Astrocyte of the spinal cord (primary cell): ENCODE measurements at regions not wholly inside any gene's neighbourhood (a gene's known extent, or its start where the extent isn't known, plus 50 kb on each side); places are given as distances from the start of the nearest gene placed in this dataset.

Source experiments
- DNase-seq: peaks from one replicate; pipeline ENCODE4 v3.0.0; 2011; ENCODE audit warnings: low read depth, low spot score
- H3K4me3 ChIP-seq: 2 replicates; pipeline ENCODE4 v1.5.1; 2011; ENCODE audit warnings: low read depth, mild to moderate bottlenecking, low read length, moderate library complexity
- in situ Hi-C: cut with HindIII; loops from 2 replicates; pipeline ENCODE4 v1.10.0; 2017; ENCODE audit warnings: low sequenced_read_pairs
- TF ChIP-seq, protein P1 (sequence below): IDR thresholded peaks from 2 replicates; pipeline ENCODE4 v1.5.1; 2012; ENCODE audit warnings: low read depth, mild to moderate bottlenecking, low read length, inconsistent platforms

DNA sequence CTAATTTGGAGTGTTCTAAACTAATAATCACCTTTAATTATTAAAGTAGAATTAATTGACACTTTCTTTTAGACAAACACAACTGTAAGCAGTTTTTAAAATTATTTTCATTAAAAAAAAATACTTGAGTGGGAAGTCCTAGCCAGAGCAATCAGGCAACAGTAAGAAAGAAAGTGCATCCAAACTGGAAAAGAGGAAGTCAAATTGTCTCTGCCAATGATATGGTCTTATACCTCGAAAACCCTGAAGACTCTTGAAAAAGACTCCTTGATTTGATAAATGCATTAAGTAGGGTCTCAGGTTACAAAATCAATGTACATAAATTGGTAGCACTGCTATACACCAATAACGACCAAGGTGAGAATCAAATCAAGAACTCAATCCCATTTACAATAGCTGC, 83.0 kb upstream of the GADD45A start:
- TF ChIP-seq, protein P1, sequence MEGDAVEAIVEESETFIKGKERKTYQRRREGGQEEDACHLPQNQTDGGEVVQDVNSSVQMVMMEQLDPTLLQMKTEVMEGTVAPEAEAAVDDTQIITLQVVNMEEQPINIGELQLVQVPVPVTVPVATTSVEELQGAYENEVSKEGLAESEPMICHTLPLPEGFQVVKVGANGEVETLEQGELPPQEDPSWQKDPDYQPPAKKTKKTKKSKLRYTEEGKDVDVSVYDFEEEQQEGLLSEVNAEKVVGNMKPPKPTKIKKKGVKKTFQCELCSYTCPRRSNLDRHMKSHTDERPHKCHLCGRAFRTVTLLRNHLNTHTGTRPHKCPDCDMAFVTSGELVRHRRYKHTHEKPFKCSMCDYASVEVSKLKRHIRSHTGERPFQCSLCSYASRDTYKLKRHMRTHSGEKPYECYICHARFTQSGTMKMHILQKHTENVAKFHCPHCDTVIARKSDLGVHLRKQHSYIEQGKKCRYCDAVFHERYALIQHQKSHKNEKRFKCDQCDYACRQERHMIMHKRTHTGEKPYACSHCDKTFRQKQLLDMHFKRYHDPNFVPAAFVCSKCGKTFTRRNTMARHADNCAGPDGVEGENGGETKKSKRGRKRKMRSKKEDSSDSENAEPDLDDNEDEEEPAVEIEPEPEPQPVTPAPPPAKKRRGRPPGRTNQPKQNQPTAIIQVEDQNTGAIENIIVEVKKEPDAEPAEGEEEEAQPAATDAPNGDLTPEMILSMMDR: no peak
- H3K4me3 ChIP-seq: no peak overlapping the region
- in situ Hi-C loops: no loop called here
- DNase-seq: no peak

DNA sequence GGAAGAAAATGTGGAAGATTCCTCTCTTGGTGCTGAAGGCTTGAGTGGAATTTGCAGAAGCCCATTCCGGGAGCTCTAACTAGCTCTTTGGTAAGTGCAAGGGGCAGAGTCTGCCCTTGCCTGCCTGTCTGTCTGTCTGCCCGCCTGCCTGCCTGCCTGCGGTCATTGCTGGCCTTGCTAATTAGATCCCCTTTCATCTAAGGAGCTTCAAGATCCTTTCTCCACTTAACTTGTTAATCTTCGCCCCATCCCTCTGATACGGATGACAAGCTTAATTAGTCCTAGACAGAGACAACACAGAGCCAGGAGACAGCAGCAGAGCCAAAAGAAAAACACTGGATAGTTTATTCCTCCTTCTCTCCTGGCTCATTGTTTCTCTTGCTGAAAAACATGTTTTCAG, 80.2 kb upstream of the GADD45A start:
- in situ Hi-C loops: no loop called here
- no peak overlapping the region for H3K4me3 ChIP-seq
- TF ChIP-seq, protein P1: no peak
- no peak for DNase-seq

DNA sequence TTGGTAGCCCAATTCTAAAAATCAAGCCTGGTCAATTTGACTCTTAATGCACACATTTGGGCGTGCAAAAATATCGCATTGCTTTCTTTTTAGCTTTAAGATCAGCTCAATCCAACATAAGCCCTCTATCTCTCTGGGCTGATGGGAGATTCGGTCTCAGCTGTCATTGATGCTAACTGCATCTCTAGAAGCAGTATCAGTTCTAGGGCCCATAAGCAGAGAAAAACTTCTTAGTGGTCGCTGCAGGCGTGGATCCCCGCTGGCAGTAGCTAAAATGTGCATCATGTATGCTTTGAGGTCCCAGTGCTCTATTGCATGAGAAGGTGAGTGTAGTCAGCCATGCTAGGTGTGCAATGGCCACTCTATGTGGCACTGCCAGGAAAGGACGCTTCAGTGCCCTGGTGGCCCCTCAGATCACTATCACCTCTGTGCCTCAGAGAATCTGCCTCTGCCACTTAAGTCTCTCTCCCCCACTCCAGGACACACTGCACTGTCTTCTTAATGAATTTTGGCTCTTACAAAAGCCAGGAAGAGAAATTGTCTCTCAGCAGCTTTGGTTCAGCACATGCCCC, 79.7 kb upstream of the GADD45A start:
- TF ChIP-seq, protein P1: no peak
- in situ Hi-C loops: no loop called here
- H3K4me3 ChIP-seq: no peak overlapping the region
- DNase-seq: no peak

DNA sequence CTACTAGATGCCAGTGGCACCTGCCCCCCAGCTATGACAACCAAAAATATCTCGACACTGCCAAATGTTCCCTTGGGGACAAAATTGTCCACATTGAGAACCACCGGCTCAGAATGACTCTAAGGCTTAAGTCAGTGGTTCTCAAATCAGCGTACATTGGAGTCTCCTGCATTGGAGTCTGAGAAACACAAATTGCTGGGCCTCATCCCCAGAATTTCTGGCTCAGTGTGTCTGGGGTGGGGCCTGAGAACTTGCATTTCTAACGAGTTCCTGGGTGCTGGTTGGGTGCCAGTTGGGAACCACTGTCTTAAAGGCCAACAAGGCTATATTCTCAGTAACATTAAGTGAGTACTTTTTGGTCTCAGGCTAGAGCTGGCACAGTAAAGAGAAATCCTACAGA, 77.7 kb upstream of the GADD45A start:
- TF ChIP-seq, protein P1: no peak
- in situ Hi-C loops: no loop called here
- no peak for DNase-seq
- no peak overlapping the region for H3K4me3 ChIP-seq

DNA sequence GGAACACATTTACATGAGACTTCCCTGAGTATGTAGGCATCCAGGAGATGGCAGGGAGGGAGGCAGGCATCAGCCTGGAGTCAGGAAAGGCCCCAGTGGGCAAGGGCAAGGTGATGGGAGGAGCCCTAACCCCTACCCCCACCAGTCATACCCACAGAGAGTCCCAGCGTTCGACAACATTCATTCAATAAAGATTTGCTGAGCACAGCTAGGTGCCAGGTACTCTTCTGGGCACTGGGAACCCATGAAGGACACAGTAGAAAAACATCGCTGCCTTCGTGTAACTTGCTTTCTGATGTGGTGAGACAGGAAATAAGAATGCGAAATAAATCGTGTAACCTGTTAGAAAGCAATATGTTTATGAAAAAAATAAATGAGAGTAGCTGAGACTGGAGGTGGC, 77.3 kb upstream of the GADD45A start:
- TF ChIP-seq, protein P1: no peak
- H3K4me3 ChIP-seq: no peak overlapping the region
- in situ Hi-C loops: no loop called here
- DNase-seq: no peak

DNA sequence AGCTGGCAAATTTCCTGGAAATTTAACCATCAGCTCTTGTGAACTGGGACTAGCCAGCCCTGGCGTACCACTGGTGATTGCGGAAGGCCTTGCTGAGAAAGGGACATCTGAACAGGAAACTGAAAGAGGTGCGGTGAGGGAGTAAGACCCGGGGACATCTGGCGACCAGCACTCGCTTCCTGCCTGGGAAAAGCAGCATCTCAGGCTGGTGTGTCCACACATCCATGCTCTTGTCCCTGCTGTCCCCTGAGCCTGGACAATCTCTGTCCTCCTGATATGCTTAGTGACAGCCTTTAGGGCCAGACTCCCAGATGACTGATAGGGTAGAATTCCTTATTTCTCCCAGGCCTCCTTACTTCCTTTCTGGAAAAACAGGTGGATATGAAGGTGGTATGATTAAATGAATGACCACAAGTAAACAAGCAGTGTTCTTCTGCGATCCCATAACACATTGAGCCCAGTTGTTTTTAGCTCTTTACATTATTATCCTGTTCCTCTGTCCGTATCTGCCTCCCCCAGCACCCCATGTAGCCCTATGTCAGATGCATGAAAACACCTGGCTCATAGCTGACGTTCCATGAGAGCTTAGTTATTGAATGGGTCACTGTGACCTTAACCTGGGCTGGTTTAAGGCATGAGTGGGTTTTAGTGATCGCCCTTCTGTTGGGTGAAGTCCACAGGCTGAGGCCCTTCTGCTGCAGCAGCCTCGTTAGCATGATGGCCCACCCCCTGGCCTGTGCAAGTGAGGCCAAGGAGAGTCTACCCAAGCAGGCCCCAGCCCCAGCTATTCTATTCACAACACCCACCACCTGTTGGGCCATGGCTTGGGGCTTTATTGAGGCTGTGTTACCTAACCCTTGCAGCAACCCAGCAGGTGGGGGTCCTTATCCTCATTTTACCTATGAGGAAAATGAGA, 76.1 kb upstream of the GADD45A start:
- H3K4me3 ChIP-seq: no peak overlapping the region
- in situ Hi-C loops: no loop called here
- TF ChIP-seq, protein P1: no peak
- DNase-seq: no peak
